Fibroblast of lung (primary cell): ENCODE measurements at regions not wholly inside any gene's neighbourhood (a gene's known extent, or its start where the extent isn't known, plus 50 kb on each side); places are given as distances from the start of the nearest gene placed in this dataset.
"Not testable (repeated sequence)": the region's sequence is repeated elsewhere in the genome, so short reads cannot be mapped to it uniquely, and the experiment has no call there.

Experiments used
- DNase-seq, 2 donors: peaks; one replicate each; pipeline versions ENCODE4 v3.0.0 to v3.0.0-alpha.2; 2010; ENCODE audit warnings: low read depth in 2 of 2
- H2AFZ ChIP-seq: 2 replicates; pipeline ENCODE4 v1.5.1; 2012; ENCODE audit warnings: low read length, control low read depth, inconsistent platforms
- H3K27ac ChIP-seq: 2 replicates; pipeline ENCODE4 v1.5.1; 2011; ENCODE audit warnings: low read length, control low read depth; ENCODE audit not compliant: insufficient read depth
- H3K27me3 ChIP-seq: 2 replicates; pipeline ENCODE4 v1.5.1; 2011; ENCODE audit warnings: mild to moderate bottlenecking, low read length; ENCODE audit not compliant: control insufficient read depth, insufficient read depth
- H3K36me3 ChIP-seq: 2 replicates; pipeline ENCODE4 v1.5.1; 2011; ENCODE audit warnings: low read length; ENCODE audit not compliant: control insufficient read depth, insufficient read depth
- H3K4me1 ChIP-seq: 2 replicates; pipeline ENCODE4 v1.5.1; 2011; ENCODE audit warnings: low read length; ENCODE audit not compliant: control insufficient read depth, insufficient read depth; ENCODE audit errors: extremely low read depth
- H3K4me2 ChIP-seq: 2 replicates; pipeline ENCODE4 v1.5.1; 2011; ENCODE audit warnings: low read length, control low read depth; ENCODE audit not compliant: insufficient read depth; ENCODE audit errors: extremely low read depth
- H3K4me3 ChIP-seq, 4 experiments: fragments of 200-600 bp in 1 of 4; sonication (generic) in 1 of 4; replicated peaks in 1 of 4; 2 replicates each; pipeline ENCODE4 v1.5.1; 2011 to 2016; ENCODE audit warnings: low read length in 4 of 4, low read depth in 3 of 4, mild to moderate bottlenecking in 3 of 4, control low read depth in 2 of 4, inconsistent platforms in 1 of 4, mixed read lengths in 1 of 4; ENCODE audit not compliant: insufficient read depth in 1 of 4; ENCODE audit errors: control extremely low read depth in 1 of 4
- H3K79me2 ChIP-seq: 2 replicates; pipeline ENCODE4 v1.5.1; 2012; ENCODE audit warnings: mild to moderate bottlenecking, low read length, inconsistent platforms; ENCODE audit not compliant: control insufficient read depth, insufficient read depth
- H3K9ac ChIP-seq: 2 replicates; pipeline ENCODE4 v1.5.1; 2011; ENCODE audit warnings: mild to moderate bottlenecking, low read length, control low read depth; ENCODE audit not compliant: insufficient read depth
- H3K9me3 ChIP-seq: 2 replicates; pipeline ENCODE4 v1.5.1; 2012; ENCODE audit warnings: low read depth, low read length; ENCODE audit not compliant: control insufficient read depth, insufficient read depth
- H4K20me1 ChIP-seq: 2 replicates; pipeline ENCODE4 v1.5.1; 2011; ENCODE audit warnings: low read length; ENCODE audit not compliant: control insufficient read depth, insufficient read depth; ENCODE audit errors: extremely low read depth
- CTCF ChIP-seq, 2 donors: IDR thresholded peaks in 1 of 2; conservative IDR thresholded peaks in 1 of 2; 1 replicate in 1 of 2; 2 replicates in 1 of 2; pipeline ENCODE4 v1.5.1; 2011 to 2012; ENCODE audit warnings: low read length in 2 of 2, control low read depth in 1 of 2, inconsistent platforms in 1 of 2, low read depth in 1 of 2, mild to moderate bottlenecking in 1 of 2
- EZH2 ChIP-seq: IDR thresholded peaks from 2 replicates; pipeline ENCODE4 v1.5.1; 2012; ENCODE audit warnings: low read length, control low read depth, mild to moderate bottlenecking; ENCODE audit errors: missing control alignments

DNA sequence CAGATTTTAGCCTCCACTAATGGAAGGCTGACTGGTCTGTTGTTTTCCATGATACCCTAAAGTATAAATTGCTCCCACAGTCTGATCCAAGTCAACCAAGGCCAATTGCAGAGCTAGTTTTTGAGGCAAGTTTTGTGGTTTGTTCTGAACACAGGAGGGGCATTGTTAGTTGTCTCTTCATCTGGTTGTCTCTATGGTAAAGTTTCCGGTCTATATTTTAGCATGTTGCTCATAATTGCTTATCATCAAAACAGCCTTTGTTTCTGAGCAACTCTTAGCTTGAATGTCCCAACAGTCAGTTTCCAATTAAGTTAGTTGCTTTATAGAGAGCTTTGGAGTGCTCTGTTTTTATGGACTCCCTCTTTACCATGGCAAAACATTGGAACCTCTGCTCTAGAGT, 217.6 kb upstream of the CARD18 start:
- no peak overlapping the region for H3K4me2 ChIP-seq
- no peaks in the 10 kb centered on the region for H3K4me1 ChIP-seq
- H2AFZ ChIP-seq, result no peak overlapping the region
- no peaks in the 10 kb centered on the region for H4K20me1 ChIP-seq
- no peak overlapping the region for H3K4me3 ChIP-seq
- no peak overlapping the region for H3K9ac ChIP-seq
- TF ChIP-seq CTCF (conservative IDR thresholded peaks at IDR 0.05 in 1 of 2, IDR thresholded peaks at IDR 0.05 in 1 of 2; ENCODE audit: low read depth in 1 of 2, low read length in 2 of 2) (no peak), EZH2 (no peak)
- no peaks in the 10 kb centered on the region for H3K79me2 ChIP-seq
- no peaks in the 10 kb centered on the region for H3K27me3 ChIP-seq
- no peaks in the 10 kb centered on the region for H3K36me3 ChIP-seq
- H3K9me3 ChIP-seq, result no peaks in the 10 kb centered on the region
- no peak overlapping the region for H3K27ac ChIP-seq
- DNase-seq, result no peak

DNA sequence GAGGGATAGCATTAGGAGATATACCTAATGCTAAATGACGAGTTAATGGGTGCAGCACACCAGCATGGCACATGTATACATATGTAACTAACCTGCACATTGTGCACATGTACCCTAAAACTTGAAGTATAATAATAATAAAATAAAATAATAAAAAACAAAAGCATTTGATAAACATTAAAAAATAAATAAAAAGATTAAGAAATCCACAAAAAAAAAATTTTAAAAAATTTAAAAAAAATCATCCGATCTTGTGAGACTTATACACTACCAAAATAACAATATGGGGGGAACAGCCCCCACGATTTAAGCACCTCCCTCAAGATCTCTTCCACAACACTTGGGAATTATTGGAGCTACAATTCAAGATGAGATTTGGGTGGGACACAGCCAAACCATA, 210.3 kb upstream of the CARD18 start:
- not testable (repeated sequence) for DNase-seq, H3K27me3 ChIP-seq, H3K36me3 ChIP-seq, H3K4me1 ChIP-seq, H3K4me2 ChIP-seq, H2AFZ ChIP-seq, H3K9ac ChIP-seq, H3K79me2 ChIP-seq, H3K27ac ChIP-seq, H3K4me3 ChIP-seq, H3K9me3 ChIP-seq, H4K20me1 ChIP-seq

DNA sequence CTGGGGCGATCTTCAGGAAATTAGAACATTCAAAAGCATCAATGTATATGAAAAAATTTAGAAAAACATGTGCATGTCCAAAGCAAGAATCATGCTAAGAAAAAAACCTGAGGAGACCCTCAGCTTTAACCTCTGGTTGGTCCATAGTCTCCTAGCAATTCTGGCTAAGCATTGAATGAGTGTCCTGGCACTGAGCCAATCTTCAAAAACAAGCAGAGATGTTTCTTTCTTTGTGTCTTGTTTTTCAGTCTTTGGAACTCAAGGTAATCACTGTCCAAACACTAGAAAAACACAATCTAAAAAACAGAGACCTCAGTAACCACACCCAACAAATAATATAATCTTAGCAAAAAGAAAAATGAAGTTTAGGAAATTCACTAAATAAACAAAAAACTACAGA, 205.4 kb upstream of the CARD18 start:
- H3K36me3 ChIP-seq, result no peaks in the 10 kb centered on the region
- H3K4me2 ChIP-seq, result no peak overlapping the region
- DNase-seq, result no peak
- no peak for TF ChIP-seq CTCF (conservative IDR thresholded peaks at IDR 0.05 in 1 of 2, IDR thresholded peaks at IDR 0.05 in 1 of 2; ENCODE audit: low read depth in 1 of 2, low read length in 2 of 2)
- no peak for TF ChIP-seq EZH2
- H2AFZ ChIP-seq, result no peak overlapping the region
- no peaks in the 10 kb centered on the region for H3K4me1 ChIP-seq
- H3K9ac ChIP-seq, result no peak overlapping the region
- no peaks in the 10 kb centered on the region for H4K20me1 ChIP-seq
- no peak overlapping the region for H3K4me3 ChIP-seq
- H3K79me2 ChIP-seq, result no peaks in the 10 kb centered on the region
- H3K9me3 ChIP-seq, result no peaks in the 10 kb centered on the region
- no peak overlapping the region for H3K27ac ChIP-seq
- H3K27me3 ChIP-seq, result no peaks in the 10 kb centered on the region
